HEK293 (cell line): ENCODE measurements at regions not wholly inside any gene's neighbourhood (a gene's known extent, or its start where the extent isn't known, plus 50 kb on each side); places are given as distances from the start of the nearest gene placed in this dataset.

Source experiments
- GLI2 ChIP-seq: fragments of 450-650 bp; formaldehyde crosslinking; IDR thresholded peaks from 2 replicates; pipeline ENCODE4; 2017; ENCODE audit warnings: missing biosample characterization, missing genetic modification characterization, low read depth, borderline replicate concordance
- HOXA7 ChIP-seq: sonication (generic); formaldehyde crosslinking; IDR thresholded peaks from 2 replicates; pipeline ENCODE4 v1.8.1; 2022; ENCODE audit warnings: missing genetic modification reagents, borderline replicate concordance
- PRDM2 ChIP-seq: fragments of 450-650 bp; formaldehyde crosslinking; IDR thresholded peaks from 2 replicates; pipeline ENCODE4 v1.5.1; 2016; ENCODE audit warnings: missing biosample characterization, missing genetic modification characterization, borderline replicate concordance
- SP3 ChIP-seq: fragments of 450-650 bp; formaldehyde crosslinking; IDR thresholded peaks from 2 replicates; pipeline ENCODE4 v1.5.1; 2016; ENCODE audit warnings: missing biosample characterization, missing genetic modification characterization
- YY1 ChIP-seq: fragments of 450-650 bp; formaldehyde crosslinking; IDR thresholded peaks from 2 replicates; pipeline ENCODE4 v1.5.1; 2018; ENCODE audit warnings: missing biosample characterization, missing genetic modification characterization
- ZBTB20 ChIP-seq: fragments of 450-650 bp; formaldehyde crosslinking; IDR thresholded peaks from 2 replicates; pipeline ENCODE4 v1.5.1; 2016; ENCODE audit warnings: missing biosample characterization, missing genetic modification characterization
- ZBTB7A ChIP-seq: fragments of 450-650 bp; formaldehyde crosslinking; IDR thresholded peaks from 2 replicates; pipeline ENCODE4 v1.5.1; 2016; ENCODE audit warnings: low read depth, missing biosample characterization, missing genetic modification characterization
- ZNF211 ChIP-seq: fragments of 450-650 bp; formaldehyde crosslinking; IDR thresholded peaks from 2 replicates; pipeline ENCODE4 v1.5.1; 2016; ENCODE audit warnings: low read depth, missing biosample characterization, missing genetic modification characterization
- ZNF24 ChIP-seq: fragments of 450-650 bp; formaldehyde crosslinking; IDR thresholded peaks from 2 replicates; pipeline ENCODE4 v1.5.1; 2016; ENCODE audit warnings: missing biosample characterization, missing genetic modification characterization
- ZNF449 ChIP-seq: fragments of 450-650 bp; formaldehyde crosslinking; IDR thresholded peaks from 2 replicates; pipeline ENCODE4 v1.5.1; 2017; ENCODE audit warnings: missing biosample characterization, mild to moderate bottlenecking, missing genetic modification characterization, moderate library complexity
- ZNF510 ChIP-seq: fragments of 450-650 bp; formaldehyde crosslinking; IDR thresholded peaks from 2 replicates; pipeline ENCODE4 v1.5.1; 2018; ENCODE audit warnings: mild to moderate bottlenecking, missing genetic modification characterization, missing biosample characterization; ENCODE audit not compliant: insufficient replicate concordance
- ZNF639 ChIP-seq: fragments of 450-650 bp; formaldehyde crosslinking; IDR thresholded peaks from 2 replicates; pipeline ENCODE4 v1.5.1; 2016; ENCODE audit warnings: missing biosample characterization, missing genetic modification characterization
- ZNF837 ChIP-seq: fragments of 450-650 bp; formaldehyde crosslinking; IDR thresholded peaks from 2 replicates; pipeline ENCODE4 v1.5.1; 2016; ENCODE audit warnings: missing biosample characterization, missing genetic modification characterization
- TF ChIP-seq, protein P1 (sequence below): fragments of 450-650 bp; formaldehyde crosslinking; IDR thresholded peaks from 2 replicates; pipeline ENCODE4 v1.5.1; 2016; ENCODE audit warnings: missing biosample characterization, missing genetic modification characterization

DNA sequence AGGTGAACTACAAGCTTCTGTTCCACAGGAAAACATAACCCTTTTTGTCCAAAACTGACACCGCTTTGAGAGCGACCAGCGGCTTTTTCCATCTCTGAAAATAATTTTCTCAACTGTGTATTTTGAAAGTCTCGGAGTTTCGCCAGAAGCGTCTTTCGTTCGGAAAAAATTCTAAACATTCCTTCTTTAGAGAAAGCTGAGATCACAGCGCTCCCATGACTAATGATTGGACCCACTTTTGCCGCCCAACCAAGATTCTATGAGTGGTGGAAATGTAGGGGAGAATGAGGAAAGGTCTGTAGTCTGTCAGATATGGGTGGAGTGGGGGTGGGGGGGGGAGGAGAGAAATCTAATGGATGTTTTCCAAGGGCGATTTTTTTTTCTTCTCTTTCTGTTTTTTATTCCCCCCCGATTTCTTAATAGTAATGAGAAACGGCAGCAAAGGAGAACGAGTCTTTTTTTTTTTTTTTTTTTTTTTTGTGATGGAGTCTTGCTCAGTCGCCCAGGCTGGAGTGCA lies 189.3 kb downstream of the TRIM27 start:
- TF ChIP-seq, protein P1, sequence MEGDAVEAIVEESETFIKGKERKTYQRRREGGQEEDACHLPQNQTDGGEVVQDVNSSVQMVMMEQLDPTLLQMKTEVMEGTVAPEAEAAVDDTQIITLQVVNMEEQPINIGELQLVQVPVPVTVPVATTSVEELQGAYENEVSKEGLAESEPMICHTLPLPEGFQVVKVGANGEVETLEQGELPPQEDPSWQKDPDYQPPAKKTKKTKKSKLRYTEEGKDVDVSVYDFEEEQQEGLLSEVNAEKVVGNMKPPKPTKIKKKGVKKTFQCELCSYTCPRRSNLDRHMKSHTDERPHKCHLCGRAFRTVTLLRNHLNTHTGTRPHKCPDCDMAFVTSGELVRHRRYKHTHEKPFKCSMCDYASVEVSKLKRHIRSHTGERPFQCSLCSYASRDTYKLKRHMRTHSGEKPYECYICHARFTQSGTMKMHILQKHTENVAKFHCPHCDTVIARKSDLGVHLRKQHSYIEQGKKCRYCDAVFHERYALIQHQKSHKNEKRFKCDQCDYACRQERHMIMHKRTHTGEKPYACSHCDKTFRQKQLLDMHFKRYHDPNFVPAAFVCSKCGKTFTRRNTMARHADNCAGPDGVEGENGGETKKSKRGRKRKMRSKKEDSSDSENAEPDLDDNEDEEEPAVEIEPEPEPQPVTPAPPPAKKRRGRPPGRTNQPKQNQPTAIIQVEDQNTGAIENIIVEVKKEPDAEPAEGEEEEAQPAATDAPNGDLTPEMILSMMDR (tag by site-specific recombination): no peak
- TF ChIP-seq YY1: no peak
- no peak for TF ChIP-seq ZNF510 (tag by site-specific recombination)
- no peak for TF ChIP-seq ZNF211 (tag by site-specific recombination)
- TF ChIP-seq ZBTB7A (tag by site-specific recombination): no peak
- TF ChIP-seq ZNF449: peak; percentile 75; the same call in 1 of the 2 replicates
- TF ChIP-seq ZNF837 (tag by site-specific recombination): no peak
- TF ChIP-seq SP3 (tag by site-specific recombination): no peak
- TF ChIP-seq HOXA7 (CRISPR knock-in tag): no peak
- no peak for TF ChIP-seq PRDM2 (tag by site-specific recombination)
- TF ChIP-seq ZNF639 (tag by site-specific recombination): no peak
- TF ChIP-seq ZNF24 (tag by site-specific recombination): no peak
- no peak for TF ChIP-seq ZBTB20 (tag by site-specific recombination)
- no peak for TF ChIP-seq GLI2
